ENCODE measurements at regions not wholly inside any gene's neighbourhood (a gene's known extent, or its start where the extent isn't known, plus 50 kb on each side); places are given as distances from the start of the nearest gene placed in this dataset.

- Mint-ChIP-seq H3K27ac (ENCODE audit: unreplicated experiment) (no peak overlapping the region), H3K4me1 (ENCODE audit: low read depth) (no peaks in the 10 kb centered on the region), H3K4me3 (ENCODE audit: unreplicated experiment) (no peak overlapping the region), H3K36me3 (ENCODE audit: low read depth) (peaks cover 2% of the 10 kb centered on the region), H3K9me3 (ENCODE audit: low read depth) (peaks cover 18% of the 10 kb centered on the region), H3K27me3 (ENCODE audit: low read depth) (peaks cover 48% of the 10 kb centered on the region)
- peak; percentile 54 for DNase-seq (ENCODE audit: low spot score)
- TF ChIP-seq, protein P1, sequence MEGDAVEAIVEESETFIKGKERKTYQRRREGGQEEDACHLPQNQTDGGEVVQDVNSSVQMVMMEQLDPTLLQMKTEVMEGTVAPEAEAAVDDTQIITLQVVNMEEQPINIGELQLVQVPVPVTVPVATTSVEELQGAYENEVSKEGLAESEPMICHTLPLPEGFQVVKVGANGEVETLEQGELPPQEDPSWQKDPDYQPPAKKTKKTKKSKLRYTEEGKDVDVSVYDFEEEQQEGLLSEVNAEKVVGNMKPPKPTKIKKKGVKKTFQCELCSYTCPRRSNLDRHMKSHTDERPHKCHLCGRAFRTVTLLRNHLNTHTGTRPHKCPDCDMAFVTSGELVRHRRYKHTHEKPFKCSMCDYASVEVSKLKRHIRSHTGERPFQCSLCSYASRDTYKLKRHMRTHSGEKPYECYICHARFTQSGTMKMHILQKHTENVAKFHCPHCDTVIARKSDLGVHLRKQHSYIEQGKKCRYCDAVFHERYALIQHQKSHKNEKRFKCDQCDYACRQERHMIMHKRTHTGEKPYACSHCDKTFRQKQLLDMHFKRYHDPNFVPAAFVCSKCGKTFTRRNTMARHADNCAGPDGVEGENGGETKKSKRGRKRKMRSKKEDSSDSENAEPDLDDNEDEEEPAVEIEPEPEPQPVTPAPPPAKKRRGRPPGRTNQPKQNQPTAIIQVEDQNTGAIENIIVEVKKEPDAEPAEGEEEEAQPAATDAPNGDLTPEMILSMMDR (IDR thresholded peaks at IDR 0.05): no peak
Observed at GRCh38 chr11:44443836-44444769, 121.4 kb upstream of the CD82 start.

- TF ChIP-seq, protein P1 (IDR thresholded peaks at IDR 0.05): no peak
- Mint-ChIP-seq H3K36me3 (ENCODE audit: low read depth) (peaks cover 2% of the 10 kb centered on the region), H3K4me3 (ENCODE audit: unreplicated experiment) (no peak overlapping the region), H3K4me1 (ENCODE audit: low read depth) (no peaks in the 10 kb centered on the region), H3K9me3 (ENCODE audit: low read depth) (peaks cover 16% of the 10 kb centered on the region), H3K27ac (ENCODE audit: unreplicated experiment) (no peak overlapping the region), H3K27me3 (ENCODE audit: low read depth) (peaks cover 41% of the 10 kb centered on the region)
- DNase-seq (ENCODE audit: low spot score): no peak
Observed at GRCh38 chr11:44444770-44445321, 120.6 kb upstream of the CD82 start.

DNA sequence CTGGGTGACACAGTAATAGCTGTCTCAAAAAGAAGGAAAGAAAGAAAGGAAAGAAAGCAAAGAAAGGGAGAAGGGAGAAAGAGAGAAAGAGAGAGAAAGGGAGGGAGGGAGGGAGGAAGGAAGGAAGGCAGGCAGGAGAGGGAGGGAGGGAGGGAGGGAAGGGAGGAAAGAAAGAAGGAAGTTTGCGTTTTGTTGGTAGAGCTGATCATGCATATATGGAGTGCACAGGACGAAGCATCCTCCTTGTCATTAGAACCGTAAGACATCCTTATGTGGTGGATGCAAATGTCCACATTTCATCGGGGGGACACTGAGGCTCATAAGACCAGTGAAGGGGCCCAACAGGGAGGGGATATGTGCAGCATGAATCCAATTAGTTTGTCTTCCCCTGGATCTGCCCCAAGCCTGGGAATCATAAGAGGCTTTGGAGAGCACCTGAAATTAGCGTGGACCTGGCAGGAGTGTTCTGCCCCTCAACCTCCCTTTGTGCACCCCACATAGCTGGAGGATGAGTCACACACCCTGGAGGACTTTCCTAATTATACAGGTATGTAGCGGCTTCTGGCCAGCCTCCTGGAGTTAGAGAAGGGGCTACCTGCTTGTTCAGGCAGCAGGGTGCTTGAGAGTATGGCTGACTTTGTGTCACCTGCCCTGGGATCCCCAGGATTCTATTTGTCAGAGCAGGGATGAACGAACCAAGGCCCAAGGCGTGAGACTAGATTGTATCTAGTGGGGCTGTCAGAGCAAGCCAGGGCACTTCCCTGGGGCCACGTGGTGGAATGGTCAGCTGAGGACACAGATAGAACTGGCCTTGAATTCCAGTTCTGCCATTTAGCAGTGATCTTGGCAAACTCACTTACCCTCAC is 119.7 kb upstream of the CD82 start:
- DNase-seq (ENCODE audit: low spot score): peak; percentile 46
- Mint-ChIP-seq H3K9me3 (ENCODE audit: low read depth) (peaks cover 8% of the 10 kb centered on the region), H3K27me3 (ENCODE audit: low read depth) (peaks cover 33% of the 10 kb centered on the region), H3K4me1 (ENCODE audit: low read depth) (no peaks in the 10 kb centered on the region), H3K27ac (ENCODE audit: unreplicated experiment) (no peak overlapping the region), H3K4me3 (ENCODE audit: unreplicated experiment) (no peak overlapping the region), H3K36me3 (ENCODE audit: low read depth) (peaks cover 2% of the 10 kb centered on the region)
- TF ChIP-seq, protein P1 (IDR thresholded peaks at IDR 0.05): no peak

- TF ChIP-seq, protein P1 (IDR thresholded peaks at IDR 0.05): no peak
- peaks cover 2% of the 10 kb centered on the region for H3K36me3 Mint-ChIP-seq (ENCODE audit: low read depth)
- H3K4me3 Mint-ChIP-seq (ENCODE audit: unreplicated experiment): no peak overlapping the region
- H3K4me1 Mint-ChIP-seq (ENCODE audit: low read depth): no peaks in the 10 kb centered on the region
- H3K9me3 Mint-ChIP-seq (ENCODE audit: low read depth): peaks cover 8% of the 10 kb centered on the region
- peak; percentile 15 for DNase-seq (ENCODE audit: low spot score)
- H3K27me3 Mint-ChIP-seq (ENCODE audit: low read depth): peaks cover 28% of the 10 kb centered on the region
- H3K27ac Mint-ChIP-seq (ENCODE audit: unreplicated experiment): no peak overlapping the region
Observed at GRCh38 chr11:44446366-44446762, 119.1 kb upstream of the CD82 start.
